ENCODE measurements at regions not wholly inside any gene's neighbourhood (a gene's known extent, or its start where the extent isn't known, plus 50 kb on each side); places are given as distances from the start of the nearest gene placed in this dataset.

DNA sequence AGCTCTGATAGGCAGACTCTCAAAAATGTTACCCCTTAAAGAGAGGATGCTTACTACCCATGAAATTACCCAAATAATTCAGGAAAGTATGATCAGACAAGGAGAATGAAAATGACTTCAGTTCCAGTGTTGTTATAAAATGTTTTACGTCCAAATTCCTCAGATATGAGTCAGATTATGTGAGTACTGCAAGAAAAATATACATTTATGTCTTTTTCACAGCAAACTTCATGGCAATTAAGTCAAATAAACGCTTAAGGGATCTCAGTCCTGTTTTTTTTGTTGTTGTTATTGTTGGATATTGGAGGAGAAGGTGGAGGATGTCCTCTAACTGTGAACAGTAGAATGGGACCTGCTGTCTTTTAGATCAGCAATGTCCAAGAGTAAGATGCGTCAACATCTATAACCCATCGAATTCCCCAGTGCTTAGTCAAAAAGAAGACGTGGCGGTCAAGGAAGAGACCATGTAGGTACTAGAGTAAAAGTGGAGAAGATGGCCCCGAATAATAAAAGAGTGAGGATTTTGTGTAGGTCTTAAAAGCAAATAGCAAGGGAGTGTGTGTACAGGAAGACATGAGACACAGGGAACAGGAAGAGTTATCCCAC, 215.4 kb upstream of the IRS2 start:
- no peak for DNase-seq (ENCODE audit: low spot score)
- Mint-ChIP-seq H3K4me3 (ENCODE audit: unreplicated experiment) (no peak overlapping the region), H3K27me3 (ENCODE audit: low read depth) (no peaks in the 10 kb centered on the region), H3K36me3 (ENCODE audit: low read depth) (no peaks in the 10 kb centered on the region), H3K9me3 (ENCODE audit: low read depth) (peaks cover 4% of the 10 kb centered on the region), H3K4me1 (ENCODE audit: low read depth) (peaks cover 45% of the 10 kb centered on the region), H3K27ac (ENCODE audit: unreplicated experiment) (peak overlapping the region; percentile 93)
- TF ChIP-seq, protein P1, sequence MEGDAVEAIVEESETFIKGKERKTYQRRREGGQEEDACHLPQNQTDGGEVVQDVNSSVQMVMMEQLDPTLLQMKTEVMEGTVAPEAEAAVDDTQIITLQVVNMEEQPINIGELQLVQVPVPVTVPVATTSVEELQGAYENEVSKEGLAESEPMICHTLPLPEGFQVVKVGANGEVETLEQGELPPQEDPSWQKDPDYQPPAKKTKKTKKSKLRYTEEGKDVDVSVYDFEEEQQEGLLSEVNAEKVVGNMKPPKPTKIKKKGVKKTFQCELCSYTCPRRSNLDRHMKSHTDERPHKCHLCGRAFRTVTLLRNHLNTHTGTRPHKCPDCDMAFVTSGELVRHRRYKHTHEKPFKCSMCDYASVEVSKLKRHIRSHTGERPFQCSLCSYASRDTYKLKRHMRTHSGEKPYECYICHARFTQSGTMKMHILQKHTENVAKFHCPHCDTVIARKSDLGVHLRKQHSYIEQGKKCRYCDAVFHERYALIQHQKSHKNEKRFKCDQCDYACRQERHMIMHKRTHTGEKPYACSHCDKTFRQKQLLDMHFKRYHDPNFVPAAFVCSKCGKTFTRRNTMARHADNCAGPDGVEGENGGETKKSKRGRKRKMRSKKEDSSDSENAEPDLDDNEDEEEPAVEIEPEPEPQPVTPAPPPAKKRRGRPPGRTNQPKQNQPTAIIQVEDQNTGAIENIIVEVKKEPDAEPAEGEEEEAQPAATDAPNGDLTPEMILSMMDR (IDR thresholded peaks at IDR 0.05): no peak

DNA sequence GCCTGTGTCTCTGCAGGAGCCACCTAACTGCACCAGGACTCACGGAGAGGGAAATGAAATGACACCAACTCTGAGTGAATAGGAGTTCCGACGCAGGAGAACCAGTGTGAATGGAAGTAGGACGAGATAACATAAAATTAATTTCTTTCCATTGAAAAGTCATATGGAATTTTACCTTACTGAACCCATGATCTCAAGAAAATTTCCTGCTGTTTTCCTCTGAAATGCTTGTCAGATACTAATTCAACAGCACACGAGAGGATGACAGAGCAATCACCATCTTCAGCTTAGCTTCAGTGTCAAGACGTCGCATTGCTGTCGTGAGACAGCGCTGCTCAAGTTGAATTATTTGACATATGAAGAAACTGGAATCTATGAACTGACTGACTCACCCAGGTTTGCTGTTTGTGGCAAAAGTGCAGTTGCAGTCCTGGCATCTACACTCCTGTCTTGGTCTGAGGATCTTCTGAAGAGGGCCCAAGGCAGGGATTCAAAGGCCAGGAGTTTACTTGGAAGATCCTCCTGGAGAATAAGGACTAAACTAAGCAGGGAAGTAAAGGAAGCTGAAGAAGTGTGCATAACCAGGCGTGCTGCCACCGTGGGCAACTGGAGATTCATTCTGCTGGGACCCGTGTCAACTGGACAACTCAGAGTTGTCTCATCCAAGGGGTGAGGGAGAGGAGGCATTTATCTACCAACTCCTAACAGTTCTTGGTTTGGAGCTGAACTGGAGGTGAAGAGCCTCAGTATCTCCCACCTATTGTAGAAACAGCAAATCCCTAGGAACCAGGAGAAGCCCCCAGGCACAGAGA, 214.4 kb upstream of the IRS2 start:
- no peak overlapping the region for H3K27ac Mint-ChIP-seq (ENCODE audit: unreplicated experiment)
- H3K9me3 Mint-ChIP-seq (ENCODE audit: low read depth): peaks cover 4% of the 10 kb centered on the region
- no peak overlapping the region for H3K4me3 Mint-ChIP-seq (ENCODE audit: unreplicated experiment)
- DNase-seq (ENCODE audit: low spot score): no peak
- H3K4me1 Mint-ChIP-seq (ENCODE audit: low read depth): peaks cover 45% of the 10 kb centered on the region
- no peaks in the 10 kb centered on the region for H3K36me3 Mint-ChIP-seq (ENCODE audit: low read depth)
- H3K27me3 Mint-ChIP-seq (ENCODE audit: low read depth): no peaks in the 10 kb centered on the region
- TF ChIP-seq, protein P1 (IDR thresholded peaks at IDR 0.05): no peak

DNA sequence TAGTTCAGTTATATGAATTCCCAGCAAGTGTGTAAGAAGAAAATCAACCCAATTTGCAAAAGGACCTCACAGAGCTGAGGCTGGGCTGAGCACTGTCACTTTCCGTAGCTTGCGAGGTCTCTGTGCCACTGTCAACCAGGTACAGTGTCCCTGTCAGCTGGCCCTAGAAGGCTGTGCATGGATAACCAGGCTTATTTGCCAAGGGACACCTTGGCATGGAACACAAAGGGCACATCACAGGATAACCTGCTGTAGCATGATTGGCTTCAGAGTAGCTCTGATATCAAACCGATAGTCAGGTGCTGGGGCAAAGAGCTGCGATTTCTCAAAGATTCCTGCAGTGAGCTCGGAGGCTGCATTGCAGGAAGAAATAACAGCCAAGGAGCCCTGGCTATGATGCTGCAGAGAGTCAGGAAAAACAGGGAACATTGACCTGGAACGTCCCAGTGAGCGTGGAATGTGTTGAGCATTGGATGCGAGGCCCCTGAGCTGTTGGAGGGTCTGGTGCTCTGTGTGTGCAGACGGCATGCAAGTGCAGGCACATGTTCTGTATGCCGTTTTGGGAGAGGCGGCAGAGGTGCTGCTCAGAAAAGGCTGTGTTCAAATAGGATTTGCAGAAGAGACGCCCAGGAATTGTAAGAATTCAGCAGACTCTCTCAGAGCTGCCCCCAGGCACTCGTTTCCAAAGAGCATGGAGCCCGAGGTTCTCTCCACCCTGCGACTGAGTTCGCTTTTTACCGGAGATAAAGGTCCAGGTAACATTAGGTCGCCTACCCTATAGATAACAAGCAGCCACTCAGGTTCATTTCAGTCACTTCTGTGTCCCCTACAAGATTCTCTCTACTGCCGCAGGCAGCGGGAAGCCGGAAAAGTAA, 213.5 kb upstream of the IRS2 start:
- H3K27me3 Mint-ChIP-seq (ENCODE audit: low read depth): no peaks in the 10 kb centered on the region
- H3K27ac Mint-ChIP-seq (ENCODE audit: unreplicated experiment): no peak overlapping the region
- peaks cover 4% of the 10 kb centered on the region for H3K9me3 Mint-ChIP-seq (ENCODE audit: low read depth)
- TF ChIP-seq, protein P1 (IDR thresholded peaks at IDR 0.05): no peak
- DNase-seq (ENCODE audit: low spot score): no peak
- no peak overlapping the region for H3K4me3 Mint-ChIP-seq (ENCODE audit: unreplicated experiment)
- peaks cover 45% of the 10 kb centered on the region for H3K4me1 Mint-ChIP-seq (ENCODE audit: low read depth)
- H3K36me3 Mint-ChIP-seq (ENCODE audit: low read depth): no peaks in the 10 kb centered on the region

DNA sequence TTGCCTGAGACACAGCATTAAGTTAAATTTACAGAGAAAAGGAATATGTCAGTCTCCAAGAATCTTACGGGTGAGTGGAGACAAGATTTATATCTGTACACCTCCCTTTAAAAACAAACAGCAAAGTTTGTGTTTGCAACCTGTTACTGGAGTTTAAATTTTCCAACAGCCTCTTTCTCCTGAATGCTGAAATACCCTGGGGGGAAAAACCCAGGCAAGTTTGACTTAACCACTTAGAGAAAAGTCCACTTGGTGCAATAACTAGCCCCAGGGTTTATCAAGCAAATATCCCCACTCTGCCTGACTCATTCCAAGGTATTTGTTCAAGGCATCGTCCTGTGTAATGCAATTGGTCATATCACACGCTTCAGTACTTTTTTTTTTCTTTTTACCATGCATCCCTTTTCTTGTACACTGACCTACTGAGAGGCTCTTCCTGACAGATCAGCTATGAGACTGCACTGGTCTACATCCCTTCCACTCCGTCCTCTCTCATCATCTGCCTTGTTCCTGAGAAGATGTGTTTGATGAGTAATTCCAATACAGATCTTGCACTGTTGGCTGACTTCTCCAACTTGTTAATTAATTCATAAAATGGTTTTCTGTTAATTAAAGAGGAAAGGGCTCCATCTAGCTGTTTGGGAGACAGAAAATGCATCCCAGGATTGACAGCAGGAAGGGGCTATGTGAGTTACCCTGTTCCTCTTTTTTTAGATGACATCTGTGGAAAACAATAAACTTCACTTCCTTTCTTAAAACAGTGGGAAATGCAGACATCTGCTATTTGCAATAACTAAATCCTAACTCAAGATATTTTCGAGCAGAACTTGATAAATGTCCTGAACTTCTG, 212.5 kb upstream of the IRS2 start:
- no peaks in the 10 kb centered on the region for H3K27me3 Mint-ChIP-seq (ENCODE audit: low read depth)
- H3K27ac Mint-ChIP-seq (ENCODE audit: unreplicated experiment): peak overlapping the region; percentile 18
- H3K4me1 Mint-ChIP-seq (ENCODE audit: low read depth): peaks cover 45% of the 10 kb centered on the region
- no peak for DNase-seq (ENCODE audit: low spot score)
- TF ChIP-seq, protein P1 (IDR thresholded peaks at IDR 0.05): peak; percentile 57
- H3K36me3 Mint-ChIP-seq (ENCODE audit: low read depth): no peaks in the 10 kb centered on the region
- no peak overlapping the region for H3K4me3 Mint-ChIP-seq (ENCODE audit: unreplicated experiment)
- peaks cover 4% of the 10 kb centered on the region for H3K9me3 Mint-ChIP-seq (ENCODE audit: low read depth)

Data from chondrocyte (in vitro differentiated cells).